Uterus (tissue), 3 donors: ENCODE measurements at regions not wholly inside any gene's neighbourhood (a gene's known extent, or its start where the extent isn't known, plus 50 kb on each side); places are given as distances from the start of the nearest gene placed in this dataset.
"Not testable (repeated sequence)": the region's sequence is repeated elsewhere in the genome, so short reads cannot be mapped to it uniquely, and the experiment has no call there.

Experiments
- DNase-seq, 2 donors: peaks; one replicate each; pipeline ENCODE4 v3.0.0-alpha.2; 2019 to 2020
- H3K27ac ChIP-seq, 2 donors: fragments of 200-600 bp; sonication (generic); 1 replicate in 1 of 2; 2 replicates in 1 of 2; pipeline ENCODE4 v1.5.1; 2016 to 2018
- H3K27me3 ChIP-seq, 2 donors: fragments of 200-600 bp; sonication (generic); one replicate each; pipeline ENCODE4 v1.5.1; 2018 to 2019; ENCODE audit warnings: control low read depth in 1 of 2
- H3K36me3 ChIP-seq, 2 donors: fragments of 200-600 bp; sonication (generic); one replicate each; pipeline ENCODE4 v1.5.1; 2019; ENCODE audit warnings: control low read depth in 1 of 2
- H3K4me1 ChIP-seq, 2 donors: fragments of 200-600 bp; sonication (generic); one replicate each; pipeline ENCODE4 v1.5.1; 2018 to 2019; ENCODE audit warnings: control low read depth in 1 of 2
- H3K4me3 ChIP-seq, 2 donors: fragments of 200-600 bp; sonication (generic); 1 replicate in 1 of 2; 2 replicates in 1 of 2; pipeline ENCODE4 v1.5.1; 2018 to 2019; ENCODE audit warnings: mild to moderate bottlenecking in 1 of 2
- H3K9me3 ChIP-seq, 2 donors: fragments of 200-600 bp; sonication (generic); one replicate each; pipeline ENCODE4 v1.5.1; 2019; ENCODE audit warnings: control low read depth in 1 of 2
- POLR2A ChIP-seq, 2 donors: fragments of 450-650 bp; IDR thresholded peaks; one replicate each; pipeline ENCODE4 v1.6.1; 2016; ENCODE audit warnings: antibody characterized with exemption in 2 of 2, mild to moderate bottlenecking in 1 of 2, moderate library complexity in 1 of 2
- intact Hi-C: fragments of 100-400 bp; cut with DNase I; formaldehyde crosslinking; loops from one replicate; pipeline ENCODE4 v1.15.1; 2023; ENCODE audit warnings: low total_unique reads
- TF ChIP-seq, protein P1 (sequence below), 4 experiments: fragments of 200-600 bp in 2 of 4; fragments of 450-650 bp in 2 of 4; sonication (generic) in 2 of 4; IDR thresholded peaks; one replicate each; pipeline ENCODE4 v1.5.1; 2016 to 2019; ENCODE audit warnings: antibody characterized with exemption in 4 of 4, mild to moderate bottlenecking in 2 of 4, moderate library complexity in 1 of 4
- donor health status: DM: yes; HTN: yes; CAD: no.

DNA sequence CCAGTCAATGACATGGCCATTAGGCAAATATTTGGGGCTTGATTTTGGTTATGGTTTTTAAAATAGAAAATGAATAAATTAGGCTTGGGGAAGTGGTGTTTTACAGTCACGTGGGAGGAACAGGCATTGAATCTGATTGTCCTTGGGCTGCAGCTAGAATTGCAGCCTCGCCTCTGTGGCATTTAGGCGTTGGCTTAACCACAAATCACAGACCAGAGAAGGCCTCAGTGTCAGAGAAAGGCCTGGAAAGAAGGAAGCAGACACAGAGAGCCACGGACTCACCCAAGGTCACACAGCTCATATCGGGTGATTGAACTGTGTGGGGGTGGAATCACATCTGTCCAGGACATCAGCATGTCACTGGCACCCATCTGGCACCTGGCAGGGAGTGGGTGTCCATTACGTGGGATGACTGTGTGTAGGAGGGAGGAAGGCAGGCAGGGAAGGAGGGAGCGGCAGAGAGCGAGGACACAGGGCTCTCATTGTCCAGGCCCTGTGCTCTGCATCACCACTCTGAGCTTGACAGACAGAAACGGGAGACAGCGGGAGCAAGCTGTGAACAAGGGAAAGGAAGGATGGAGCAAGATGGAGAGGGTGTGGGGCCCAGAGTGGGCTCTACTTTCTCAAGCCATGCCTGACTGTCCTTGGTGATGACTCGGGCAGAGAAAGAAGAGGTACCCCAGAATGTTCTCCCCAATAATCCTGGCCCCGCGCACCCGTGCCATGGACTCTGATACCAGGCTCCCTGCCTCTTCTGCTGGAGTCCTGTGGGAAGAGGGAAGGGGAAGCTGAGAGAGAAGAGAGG lies 186.4 kb downstream of the FAM43A start:
- no peak for DNase-seq
- no peaks in the 10 kb centered on the region for H3K36me3 ChIP-seq
- H3K27ac ChIP-seq = peak overlapping the region; percentile 45 to 63
- no peaks in the 10 kb centered on the region for H3K27me3 ChIP-seq
- no peak for TF ChIP-seq POLR2A (IDR thresholded peaks at IDR 0.05)
- TF ChIP-seq, protein P1, sequence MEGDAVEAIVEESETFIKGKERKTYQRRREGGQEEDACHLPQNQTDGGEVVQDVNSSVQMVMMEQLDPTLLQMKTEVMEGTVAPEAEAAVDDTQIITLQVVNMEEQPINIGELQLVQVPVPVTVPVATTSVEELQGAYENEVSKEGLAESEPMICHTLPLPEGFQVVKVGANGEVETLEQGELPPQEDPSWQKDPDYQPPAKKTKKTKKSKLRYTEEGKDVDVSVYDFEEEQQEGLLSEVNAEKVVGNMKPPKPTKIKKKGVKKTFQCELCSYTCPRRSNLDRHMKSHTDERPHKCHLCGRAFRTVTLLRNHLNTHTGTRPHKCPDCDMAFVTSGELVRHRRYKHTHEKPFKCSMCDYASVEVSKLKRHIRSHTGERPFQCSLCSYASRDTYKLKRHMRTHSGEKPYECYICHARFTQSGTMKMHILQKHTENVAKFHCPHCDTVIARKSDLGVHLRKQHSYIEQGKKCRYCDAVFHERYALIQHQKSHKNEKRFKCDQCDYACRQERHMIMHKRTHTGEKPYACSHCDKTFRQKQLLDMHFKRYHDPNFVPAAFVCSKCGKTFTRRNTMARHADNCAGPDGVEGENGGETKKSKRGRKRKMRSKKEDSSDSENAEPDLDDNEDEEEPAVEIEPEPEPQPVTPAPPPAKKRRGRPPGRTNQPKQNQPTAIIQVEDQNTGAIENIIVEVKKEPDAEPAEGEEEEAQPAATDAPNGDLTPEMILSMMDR (IDR thresholded peaks at IDR 0.05) = no peak
- peaks cover 4 to 14% of the 10 kb centered on the region in 2 donors for H3K4me1 ChIP-seq
- H3K4me3 ChIP-seq = no peak overlapping the region
- intact Hi-C loops = no loop called here
- no peaks in the 10 kb centered on the region for H3K9me3 ChIP-seq

DNA sequence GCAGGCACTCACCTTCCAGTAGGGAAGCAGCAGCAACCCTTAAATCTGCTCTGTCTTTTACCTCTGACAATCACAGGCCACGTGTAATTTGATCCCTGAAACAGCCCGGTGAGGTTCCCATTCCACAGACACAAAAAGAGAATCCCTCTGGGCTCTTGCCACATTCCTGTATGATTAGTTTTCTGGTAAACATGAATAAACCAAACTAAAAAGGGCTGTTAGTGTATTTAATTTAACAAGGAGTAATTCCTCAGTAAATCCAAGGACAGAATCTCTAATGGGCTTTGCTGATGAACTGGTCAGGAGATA lies 186.9 kb downstream of the FAM43A start:
- intact Hi-C loops = no loop called here
- TF ChIP-seq, protein P1 (IDR thresholded peaks at IDR 0.05) = no peak
- no peak for TF ChIP-seq POLR2A (IDR thresholded peaks at IDR 0.05)
- Histone ChIP-seq H3K27me3 (no peaks in the 10 kb centered on the region), H3K4me3 (no peak overlapping the region), H3K4me1 (peaks cover 4 to 14% of the 10 kb centered on the region in 2 donors), H3K27ac (no peak overlapping the region), H3K9me3 (no peaks in the 10 kb centered on the region), H3K36me3 (no peaks in the 10 kb centered on the region)
- DNase-seq = no peak

DNA sequence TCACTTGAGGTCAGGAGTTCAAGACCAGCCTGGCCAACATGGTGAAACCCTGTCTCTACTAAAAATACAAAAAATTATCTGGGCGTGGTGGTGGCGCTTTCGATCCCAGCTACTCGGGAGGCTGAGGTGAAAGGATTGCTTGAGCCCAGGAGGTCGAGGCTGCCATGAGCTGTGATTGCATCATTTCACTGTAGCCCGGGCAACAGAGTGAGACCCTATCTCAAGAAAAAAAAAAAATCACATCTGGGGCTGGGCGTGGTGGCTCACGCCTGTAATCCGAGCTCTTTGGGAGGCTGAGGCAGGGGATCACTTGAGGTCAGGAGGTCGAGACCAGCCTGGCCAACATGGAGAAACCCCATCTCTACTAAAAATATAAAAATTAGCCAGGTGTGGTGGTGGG lies 187.8 kb downstream of the FAM43A start:
- peaks cover 4 to 14% of the 10 kb centered on the region in 2 donors for H3K4me1 ChIP-seq
- DNase-seq, H3K9me3 ChIP-seq, intact Hi-C loops, H3K4me3 ChIP-seq, H3K27me3 ChIP-seq, H3K27ac ChIP-seq, H3K36me3 ChIP-seq: not testable (repeated sequence)

DNA sequence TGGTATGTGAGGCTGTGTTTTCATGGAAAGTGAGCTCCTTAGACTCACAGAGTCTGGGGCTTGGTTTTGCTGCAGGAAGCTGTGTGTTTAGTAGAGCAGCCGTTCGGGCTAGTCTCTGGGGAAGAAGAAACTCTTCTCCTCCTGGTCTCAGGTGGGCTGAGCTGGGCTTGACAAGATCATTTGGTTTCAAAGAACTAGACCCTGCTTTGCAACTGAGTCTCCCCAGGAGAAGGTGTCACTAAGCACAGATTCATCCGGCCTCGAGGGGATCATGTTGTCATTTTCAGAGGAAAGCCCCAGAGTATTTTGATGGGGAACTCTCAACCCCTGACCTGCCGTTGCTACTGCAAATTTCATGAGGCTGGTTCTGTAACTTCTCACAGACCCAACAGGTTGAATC lies 188.5 kb downstream of the FAM43A start:
- Histone ChIP-seq H3K4me1 (peaks cover 4 to 14% of the 10 kb centered on the region in 2 donors), H3K27ac (no peak overlapping the region), H3K9me3 (no peaks in the 10 kb centered on the region), H3K4me3 (no peak overlapping the region), H3K27me3 (no peaks in the 10 kb centered on the region), H3K36me3 (no peaks in the 10 kb centered on the region)
- no peak for DNase-seq
- intact Hi-C loops = no loop called here
- TF ChIP-seq, protein P1 (IDR thresholded peaks at IDR 0.05) = no peak
- no peak for TF ChIP-seq POLR2A (IDR thresholded peaks at IDR 0.05)

DNA sequence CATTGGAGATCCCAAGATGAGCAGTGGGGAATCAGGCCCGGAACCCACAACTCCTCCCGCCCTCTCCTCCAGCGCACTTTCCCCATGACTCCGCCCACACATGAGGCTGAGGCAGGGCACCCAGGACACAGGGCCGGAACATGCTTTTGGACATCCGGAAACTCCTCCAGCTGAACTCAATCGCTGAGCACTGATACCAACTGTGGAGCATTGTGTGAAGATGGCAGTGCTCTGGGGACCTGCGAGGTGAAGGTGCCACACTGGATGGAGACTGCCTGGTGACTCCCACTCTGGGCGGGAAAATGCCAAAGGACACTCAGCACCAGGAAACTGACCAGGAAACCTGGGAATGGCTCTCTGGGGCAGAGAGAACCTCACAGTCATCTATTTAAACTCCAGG lies 189.1 kb downstream of the FAM43A start:
- intact Hi-C loops = no loop called here
- no peak for TF ChIP-seq POLR2A (IDR thresholded peaks at IDR 0.05)
- TF ChIP-seq, protein P1 (IDR thresholded peaks at IDR 0.05) = no peak

More for the DNA sequence above, 189.1 kb downstream of the FAM43A start:
- Histone ChIP-seq H3K36me3 (no peaks in the 10 kb centered on the region), H3K27me3 (no peaks in the 10 kb centered on the region), H3K9me3 (no peaks in the 10 kb centered on the region), H3K27ac (no peak overlapping the region), H3K4me3 (no peak overlapping the region), H3K4me1 (peaks cover 4 to 14% of the 10 kb centered on the region in 2 donors)
- no peak for DNase-seq
